ENCODE measurements at regions not wholly inside any gene's neighbourhood (a gene's known extent, or its start where the extent isn't known, plus 50 kb on each side); places are given as distances from the start of the nearest gene placed in this dataset.

DNA sequence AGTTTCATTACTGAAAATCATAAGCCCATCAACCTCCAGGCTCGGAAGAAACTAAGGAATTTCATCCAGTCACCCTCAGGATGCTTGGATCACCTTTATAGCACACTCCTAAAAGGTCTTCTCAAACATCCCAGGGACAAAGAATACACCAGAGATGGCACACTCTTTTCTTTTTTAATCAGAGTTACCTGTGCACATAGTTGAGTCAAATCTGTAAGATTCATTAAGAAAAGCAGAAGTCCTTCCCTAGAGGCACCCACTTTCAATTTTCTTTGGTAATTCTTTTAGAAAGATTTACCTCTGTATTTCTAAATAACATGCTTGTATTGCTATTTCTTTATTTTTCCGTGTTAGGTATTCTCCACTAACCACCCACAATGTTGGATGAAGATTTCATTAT lies 50.6 kb upstream of the IL6 start:
- no peak for TF ChIP-seq Cebpa-rat (IDR thresholded peaks at IDR 0.05)
- peaks cover 4% of the 10 kb centered on the region; the same call in 1 of the 2 replicates for H3K9me3 ChIP-seq
- no peaks in the 10 kb centered on the region for H3K36me3 ChIP-seq
- H3K27ac ChIP-seq: no peak overlapping the region
- no peak overlapping the region for H3K4me3 ChIP-seq
- peak overlapping the region; percentile 60 for H3K4me2 ChIP-seq
- H4K20me1 ChIP-seq: no peaks in the 10 kb centered on the region
- no peak overlapping the region for H3K9ac ChIP-seq
- H3K4me1 ChIP-seq: peaks cover 68% of the 10 kb centered on the region
- no peaks in the 10 kb centered on the region for H3K27me3 ChIP-seq

- peak overlapping the region; percentile 60 for H3K4me2 ChIP-seq
- H4K20me1 ChIP-seq: no peaks in the 10 kb centered on the region
- H3K9ac ChIP-seq: no peak overlapping the region
- H3K36me3 ChIP-seq: no peaks in the 10 kb centered on the region
- peaks cover 4% of the 10 kb centered on the region; the same call in 1 of the 2 replicates for H3K9me3 ChIP-seq
- H3K27ac ChIP-seq: no peak overlapping the region
- H3K27me3 ChIP-seq: no peaks in the 10 kb centered on the region
- H3K4me1 ChIP-seq: peaks cover 72% of the 10 kb centered on the region
- TF ChIP-seq Cebpa-rat (IDR thresholded peaks at IDR 0.05): no peak
- H3K4me3 ChIP-seq: no peak overlapping the region
Measured at GRCh38 chr7:22675917-22676343, 51.1 kb upstream of the IL6 start.

- Histone ChIP-seq H3K4me1 (peaks cover 72% of the 10 kb centered on the region), H3K36me3 (no peaks in the 10 kb centered on the region), H3K4me3 (no peak overlapping the region), H3K27me3 (no peaks in the 10 kb centered on the region), H3K9ac (no peak overlapping the region), H3K27ac (no peak overlapping the region), H3K4me2 (peak overlapping the region; percentile 60), H4K20me1 (no peaks in the 10 kb centered on the region), H3K9me3 (peaks cover 4% of the 10 kb centered on the region; the same call in 1 of the 2 replicates)
- TF ChIP-seq Cebpa-rat (IDR thresholded peaks at IDR 0.05): no peak
Measured at GRCh38 chr7:22675421-22675820, 51.6 kb upstream of the IL6 start.

GRCh38 chr7:22672846-22673680 lies 53.9 kb upstream of the IL6 start:
- Histone ChIP-seq H3K9me3 (peaks cover 4% of the 10 kb centered on the region; the same call in 1 of the 2 replicates), H3K4me3 (no peak overlapping the region), H3K9ac (no peak overlapping the region), H4K20me1 (no peaks in the 10 kb centered on the region), H3K36me3 (no peaks in the 10 kb centered on the region), H3K27ac (no peak overlapping the region; the same call in 1 of the 2 replicates), H3K4me1 (peaks cover 66% of the 10 kb centered on the region), H3K27me3 (no peaks in the 10 kb centered on the region), H3K4me2 (peak overlapping the region; percentile 61)
- no peak for TF ChIP-seq Cebpa-rat (IDR thresholded peaks at IDR 0.05)

GRCh38 chr7:22671177-22671879 lies 55.7 kb upstream of the IL6 start:
- TF ChIP-seq Cebpa-rat (IDR thresholded peaks at IDR 0.05): no peak
- no peak overlapping the region for H3K4me3 ChIP-seq
- H3K27me3 ChIP-seq: no peaks in the 10 kb centered on the region
- H3K4me1 ChIP-seq: peaks cover 48% of the 10 kb centered on the region
- H3K9ac ChIP-seq: no peak overlapping the region
- H4K20me1 ChIP-seq: no peaks in the 10 kb centered on the region
- H3K4me2 ChIP-seq: peak overlapping the region; percentile 61
- H3K27ac ChIP-seq: no peak overlapping the region
- no peaks in the 10 kb centered on the region for H3K36me3 ChIP-seq
- peaks cover 4% of the 10 kb centered on the region; the same call in 1 of the 2 replicates for H3K9me3 ChIP-seq

GRCh38 chr7:22670422-22670815 lies 56.6 kb upstream of the IL6 start:
- TF ChIP-seq Cebpa-rat (IDR thresholded peaks at IDR 0.05): no peak
- no peaks in the 10 kb centered on the region for H4K20me1 ChIP-seq
- H3K4me2 ChIP-seq: no peak overlapping the region
- no peaks in the 10 kb centered on the region for H3K36me3 ChIP-seq
- no peak overlapping the region for H3K9ac ChIP-seq
- H3K4me1 ChIP-seq: peaks cover 39% of the 10 kb centered on the region
- peaks cover 12% of the 10 kb centered on the region; the same call in 1 of the 2 replicates for H3K9me3 ChIP-seq
- no peak overlapping the region for H3K4me3 ChIP-seq
- no peak overlapping the region for H3K27ac ChIP-seq
- no peaks in the 10 kb centered on the region for H3K27me3 ChIP-seq

GRCh38 chr7:22669692-22670421 lies 57.1 kb upstream of the IL6 start:
- Histone ChIP-seq H3K36me3 (no peaks in the 10 kb centered on the region), H3K4me2 (no peak overlapping the region), H3K4me1 (peaks cover 34% of the 10 kb centered on the region), H3K27ac (no peak overlapping the region), H3K4me3 (no peak overlapping the region), H4K20me1 (no peaks in the 10 kb centered on the region), H3K9me3 (peaks cover 18% of the 10 kb centered on the region), H3K9ac (no peak overlapping the region), H3K27me3 (no peaks in the 10 kb centered on the region)
- no peak for TF ChIP-seq Cebpa-rat (IDR thresholded peaks at IDR 0.05)

- H3K9me3 ChIP-seq: peaks cover 20% of the 10 kb centered on the region
- no peak overlapping the region for H3K9ac ChIP-seq
- H3K4me1 ChIP-seq: peaks cover 29% of the 10 kb centered on the region
- no peak overlapping the region for H3K4me3 ChIP-seq
- no peaks in the 10 kb centered on the region for H3K36me3 ChIP-seq
- H3K4me2 ChIP-seq: no peak overlapping the region
- H3K27ac ChIP-seq: no peak overlapping the region
- TF ChIP-seq Cebpa-rat (IDR thresholded peaks at IDR 0.05): no peak
- no peaks in the 10 kb centered on the region for H4K20me1 ChIP-seq
- no peaks in the 10 kb centered on the region for H3K27me3 ChIP-seq
Measured at GRCh38 chr7:22668971-22669401, 58.0 kb upstream of the IL6 start.

GRCh38 chr7:22667562-22668239 lies 59.3 kb upstream of the IL6 start:
- H3K4me3 ChIP-seq: no peak overlapping the region
- H3K27me3 ChIP-seq: no peaks in the 10 kb centered on the region
- no peaks in the 10 kb centered on the region for H3K36me3 ChIP-seq
- peaks cover 16% of the 10 kb centered on the region for H3K9me3 ChIP-seq
- H3K9ac ChIP-seq: no peak overlapping the region
- no peaks in the 10 kb centered on the region for H4K20me1 ChIP-seq
- H3K4me1 ChIP-seq: peaks cover 21% of the 10 kb centered on the region
- no peak overlapping the region for H3K27ac ChIP-seq
- H3K4me2 ChIP-seq: no peak overlapping the region
- no peak for TF ChIP-seq Cebpa-rat (IDR thresholded peaks at IDR 0.05)

Data from BLaER1 (cell line).